ENCODE measurements at regions not wholly inside any gene's neighbourhood (a gene's known extent, or its start where the extent isn't known, plus 50 kb on each side); places are given as distances from the start of the nearest gene placed in this dataset.

DNA sequence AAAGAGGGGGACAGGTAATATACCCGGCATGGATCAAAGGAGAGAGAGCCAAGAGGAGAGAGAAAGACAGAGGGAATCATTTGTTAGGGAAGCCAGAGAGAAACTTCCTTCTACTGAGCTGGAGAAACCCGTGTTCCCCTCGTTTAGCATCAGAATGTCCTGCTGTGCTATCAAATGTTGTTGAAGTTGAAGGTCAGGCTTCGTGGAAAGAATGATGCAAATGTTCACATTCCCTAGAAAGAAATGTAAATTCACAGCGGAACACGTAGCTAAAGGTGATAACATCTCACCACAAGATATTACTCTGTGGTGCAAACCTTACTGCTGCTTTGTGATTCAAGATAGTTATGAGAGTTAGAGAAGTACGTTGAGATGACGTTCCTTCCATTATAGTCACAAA lies 258.1 kb downstream of the LNPK start:
- no peak for TF ChIP-seq CREB5 (CRISPR knock-in tag; IDR thresholded peaks at IDR 0.05; ENCODE audit: low read depth)
- no peak for TF ChIP-seq SNAI2 (CRISPR knock-in tag; IDR thresholded peaks at IDR 0.05)
